Middle frontal gyrus (tissue), 1 donor: ENCODE measurements at regions not wholly inside any gene's neighbourhood (a gene's known extent, or its start where the extent isn't known, plus 50 kb on each side); places are given as distances from the start of the nearest gene placed in this dataset.
"Not testable (repeated sequence)": the region's sequence is repeated elsewhere in the genome, so short reads cannot be mapped to it uniquely, and the experiment has no call there.

Experiments
- DNase-seq: peaks from one replicate; pipeline ENCODE4 v3.0.0-alpha.2; 2015; ENCODE audit warnings: low spot score; ENCODE audit errors: extremely low spot score

- no peak for DNase-seq
These were observed 697.3 kb downstream of the TFAP2A start for GRCh38 chr6:9717568-9717967.

GRCh38 chr6:9711365-9711764 is 703.5 kb downstream of the TFAP2A start:
- no peak for DNase-seq

GRCh38 chr6:9710574-9710973 is 704.3 kb downstream of the TFAP2A start:
- no peak for DNase-seq

GRCh38 chr6:9708600-9708999 is 706.3 kb downstream of the TFAP2A start:
- DNase-seq = no peak

GRCh38 chr6:9704989-9705388 is 709.9 kb downstream of the TFAP2A start:
- DNase-seq = no peak

GRCh38 chr6:9702914-9703313 is 712.0 kb downstream of the TFAP2A start:
- no peak for DNase-seq

- no peak for DNase-seq
These were observed 715.0 kb downstream of the TFAP2A start for GRCh38 chr6:9699888-9700287.

GRCh38 chr6:9697263-9697931 is 717.5 kb downstream of the TFAP2A start:
- no peak for DNase-seq

- DNase-seq = no peak
These were observed 724.5 kb downstream of the TFAP2A start for GRCh38 chr6:9690388-9690787.

- not testable (repeated sequence) for DNase-seq
These were observed 734.1 kb downstream of the TFAP2A start for GRCh38 chr6:9680727-9681126.

GRCh38 chr6:9675122-9675521 is 739.8 kb downstream of the TFAP2A start:
- DNase-seq = no peak

- DNase-seq = no peak
These were observed 755.0 kb downstream of the TFAP2A start for GRCh38 chr6:9659848-9660247.

GRCh38 chr6:9657994-9658393 is 756.9 kb downstream of the TFAP2A start:
- DNase-seq = no peak

- DNase-seq = no peak
These were observed 767.3 kb downstream of the TFAP2A start for GRCh38 chr6:9647599-9647998.

GRCh38 chr6:9647071-9647445 is 767.8 kb downstream of the TFAP2A start:
- DNase-seq = no peak

GRCh38 chr6:9646342-9647070 is 768.4 kb downstream of the TFAP2A start:
- DNase-seq = no peak

- DNase-seq = no peak
These were observed 776.0 kb downstream of the TFAP2A start for GRCh38 chr6:9638861-9639260.

GRCh38 chr6:9634776-9635175 is 780.1 kb downstream of the TFAP2A start:
- DNase-seq = no peak

GRCh38 chr6:9632026-9632425 is 782.8 kb downstream of the TFAP2A start:
- no peak for DNase-seq

- DNase-seq = no peak
These were observed 786.1 kb downstream of the TFAP2A start for GRCh38 chr6:9628819-9629218.

GRCh38 chr6:9627916-9628315 is 787.0 kb downstream of the TFAP2A start:
- no peak for DNase-seq

GRCh38 chr6:9623985-9624384 is 790.9 kb downstream of the TFAP2A start:
- DNase-seq = no peak

- DNase-seq = no peak
These were observed 791.5 kb downstream of the TFAP2A start for GRCh38 chr6:9623228-9623832.
